HCT116 (cell line): ENCODE measurements at regions not wholly inside any gene's neighbourhood (a gene's known extent, or its start where the extent isn't known, plus 50 kb on each side); places are given as distances from the start of the nearest gene placed in this dataset.

Experiments
- CEBPB ChIP-seq: IDR thresholded peaks from 2 replicates; pipeline ENCODE4 v1.6.1; 2012; ENCODE audit warnings: low read depth
- EZH2 ChIP-seq: fragments of 200-600 bp; sonication (generic); IDR thresholded peaks from 2 replicates; pipeline ENCODE4 v1.6.1; 2017; ENCODE audit warnings: antibody characterized with exemption, mixed run types
- EZH2phosphoT487 ChIP-seq: fragments of 200-600 bp; IDR thresholded peaks from 2 replicates; pipeline ENCODE4 v1.6.1; 2018; ENCODE audit warnings: antibody characterized with exemption, borderline replicate concordance
- JUND ChIP-seq: IDR thresholded peaks from 2 replicates; pipeline ENCODE4 v1.6.1; 2012
- POLR2A ChIP-seq: IDR thresholded peaks from 2 replicates; pipeline ENCODE4 v1.7.0; 2011; ENCODE audit warnings: borderline replicate concordance; ENCODE audit not compliant: insufficient read depth, insufficient read length; ENCODE audit errors: extremely low read depth
- RAD21 ChIP-seq: IDR thresholded peaks from 2 replicates; pipeline ENCODE4 v1.6.1; 2012; ENCODE audit warnings: low read depth, mild to moderate bottlenecking
- SRF ChIP-seq: IDR thresholded peaks from 2 replicates; pipeline ENCODE4 v1.6.1; 2012; ENCODE audit warnings: low read depth
- YY1 ChIP-seq: IDR thresholded peaks from 2 replicates; pipeline ENCODE4 v1.6.1; 2011; ENCODE audit warnings: low read length, low read depth, moderate library complexity, mild to moderate bottlenecking; ENCODE audit not compliant: insufficient replicate concordance; ENCODE audit errors: extremely low read depth
- ZFX ChIP-seq: fragments of 450-650 bp; IDR thresholded peaks from 2 replicates; pipeline ENCODE4 v1.6.1; 2017
- ZNF274 ChIP-seq: fragments of 200-500 bp; sonication (Bioruptor generic); IDR thresholded peaks from 2 replicates; pipeline ENCODE4 v1.6.1; 2014; ENCODE audit warnings: mild to moderate bottlenecking, low read depth, low read length, inconsistent platforms
- TF ChIP-seq, protein P1 (sequence below), 3 experiments: fragments of 200-600 bp in 1 of 3; sonication (generic) in 1 of 3; IDR thresholded peaks in 2 of 3; conservative IDR thresholded peaks in 1 of 3; 2 replicates each; pipeline ENCODE4 v1.5.1; 2012 to 2017; ENCODE audit warnings: low read depth in 2 of 3, low read length in 2 of 3, antibody characterized with exemption in 1 of 3, borderline replicate concordance in 1 of 3, control low read depth in 1 of 3, mild to moderate bottlenecking in 1 of 3, mixed read lengths in 1 of 3, mixed run types in 1 of 3, moderate library complexity in 1 of 3; ENCODE audit not compliant: insufficient read depth in 1 of 3
- TF ChIP-seq, protein P2 (sequence below): IDR thresholded peaks from 2 replicates; pipeline ENCODE4 v1.6.1; 2012; ENCODE audit warnings: low read depth
- TF ChIP-seq, protein P3 (sequence below): IDR thresholded peaks from 2 replicates; pipeline ENCODE4 v1.6.1; 2012

DNA sequence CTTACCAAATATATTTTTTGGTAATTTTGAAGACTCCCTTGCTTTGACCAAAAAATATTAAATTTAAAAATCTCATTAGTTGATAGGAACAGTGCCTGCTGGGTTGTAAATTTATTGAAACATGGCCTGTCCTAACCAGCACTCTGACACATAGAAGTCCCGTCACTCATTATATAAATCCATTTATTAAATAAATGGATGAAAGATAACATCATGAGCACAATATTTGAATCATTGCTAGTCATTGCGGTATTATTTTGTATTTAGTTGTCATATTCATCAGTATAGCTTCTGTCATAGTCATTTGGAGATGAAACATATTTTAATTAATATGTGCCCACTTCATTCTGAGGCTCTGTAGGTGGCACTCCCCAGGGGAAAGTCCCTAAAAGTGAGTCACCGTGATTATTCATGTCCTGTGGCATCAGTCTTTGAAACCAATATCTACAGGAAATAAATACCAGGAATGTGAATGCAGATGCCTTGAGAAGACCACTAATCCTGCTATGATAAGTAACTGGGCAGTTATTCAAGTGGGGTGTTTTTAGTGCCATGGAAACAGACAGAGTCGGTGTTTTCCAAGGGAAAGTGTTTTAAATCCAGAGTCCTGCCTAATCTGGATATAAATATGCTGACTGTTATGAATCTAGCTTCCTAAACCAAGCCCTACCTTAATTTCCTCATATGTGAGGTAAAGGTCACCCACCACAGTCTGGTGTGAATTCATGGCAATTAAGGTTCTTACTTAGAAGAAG, 302.0 kb downstream of the DUSP10 start:
- TF ChIP-seq, protein P1, sequence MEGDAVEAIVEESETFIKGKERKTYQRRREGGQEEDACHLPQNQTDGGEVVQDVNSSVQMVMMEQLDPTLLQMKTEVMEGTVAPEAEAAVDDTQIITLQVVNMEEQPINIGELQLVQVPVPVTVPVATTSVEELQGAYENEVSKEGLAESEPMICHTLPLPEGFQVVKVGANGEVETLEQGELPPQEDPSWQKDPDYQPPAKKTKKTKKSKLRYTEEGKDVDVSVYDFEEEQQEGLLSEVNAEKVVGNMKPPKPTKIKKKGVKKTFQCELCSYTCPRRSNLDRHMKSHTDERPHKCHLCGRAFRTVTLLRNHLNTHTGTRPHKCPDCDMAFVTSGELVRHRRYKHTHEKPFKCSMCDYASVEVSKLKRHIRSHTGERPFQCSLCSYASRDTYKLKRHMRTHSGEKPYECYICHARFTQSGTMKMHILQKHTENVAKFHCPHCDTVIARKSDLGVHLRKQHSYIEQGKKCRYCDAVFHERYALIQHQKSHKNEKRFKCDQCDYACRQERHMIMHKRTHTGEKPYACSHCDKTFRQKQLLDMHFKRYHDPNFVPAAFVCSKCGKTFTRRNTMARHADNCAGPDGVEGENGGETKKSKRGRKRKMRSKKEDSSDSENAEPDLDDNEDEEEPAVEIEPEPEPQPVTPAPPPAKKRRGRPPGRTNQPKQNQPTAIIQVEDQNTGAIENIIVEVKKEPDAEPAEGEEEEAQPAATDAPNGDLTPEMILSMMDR (IDR thresholded peaks at IDR 0.05 in 2 of 3, conservative IDR thresholded peaks at IDR 0.05 in 1 of 3; ENCODE audit: borderline replicate concordance in 1 of 3, insufficient read depth in 1 of 3, low read depth in 2 of 3, low read length in 2 of 3), result no peak
- no peak for TF ChIP-seq YY1
- TF ChIP-seq POLR2A, result no peak
- peak; percentile 98 for TF ChIP-seq JUND
- TF ChIP-seq CEBPB, result peak; percentile 80
- no peak for TF ChIP-seq ZNF274
- TF ChIP-seq EZH2, result no peak
- no peak for TF ChIP-seq RAD21
- peak; percentile 30; the same call in 1 of the 2 replicates for TF ChIP-seq SRF
- TF ChIP-seq EZH2phosphoT487, result no peak
- TF ChIP-seq ZFX, result no peak
- TF ChIP-seq, protein P2, sequence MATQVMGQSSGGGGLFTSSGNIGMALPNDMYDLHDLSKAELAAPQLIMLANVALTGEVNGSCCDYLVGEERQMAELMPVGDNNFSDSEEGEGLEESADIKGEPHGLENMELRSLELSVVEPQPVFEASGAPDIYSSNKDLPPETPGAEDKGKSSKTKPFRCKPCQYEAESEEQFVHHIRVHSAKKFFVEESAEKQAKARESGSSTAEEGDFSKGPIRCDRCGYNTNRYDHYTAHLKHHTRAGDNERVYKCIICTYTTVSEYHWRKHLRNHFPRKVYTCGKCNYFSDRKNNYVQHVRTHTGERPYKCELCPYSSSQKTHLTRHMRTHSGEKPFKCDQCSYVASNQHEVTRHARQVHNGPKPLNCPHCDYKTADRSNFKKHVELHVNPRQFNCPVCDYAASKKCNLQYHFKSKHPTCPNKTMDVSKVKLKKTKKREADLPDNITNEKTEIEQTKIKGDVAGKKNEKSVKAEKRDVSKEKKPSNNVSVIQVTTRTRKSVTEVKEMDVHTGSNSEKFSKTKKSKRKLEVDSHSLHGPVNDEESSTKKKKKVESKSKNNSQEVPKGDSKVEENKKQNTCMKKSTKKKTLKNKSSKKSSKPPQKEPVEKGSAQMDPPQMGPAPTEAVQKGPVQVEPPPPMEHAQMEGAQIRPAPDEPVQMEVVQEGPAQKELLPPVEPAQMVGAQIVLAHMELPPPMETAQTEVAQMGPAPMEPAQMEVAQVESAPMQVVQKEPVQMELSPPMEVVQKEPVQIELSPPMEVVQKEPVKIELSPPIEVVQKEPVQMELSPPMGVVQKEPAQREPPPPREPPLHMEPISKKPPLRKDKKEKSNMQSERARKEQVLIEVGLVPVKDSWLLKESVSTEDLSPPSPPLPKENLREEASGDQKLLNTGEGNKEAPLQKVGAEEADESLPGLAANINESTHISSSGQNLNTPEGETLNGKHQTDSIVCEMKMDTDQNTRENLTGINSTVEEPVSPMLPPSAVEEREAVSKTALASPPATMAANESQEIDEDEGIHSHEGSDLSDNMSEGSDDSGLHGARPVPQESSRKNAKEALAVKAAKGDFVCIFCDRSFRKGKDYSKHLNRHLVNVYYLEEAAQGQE, result no peak
- TF ChIP-seq, protein P3, sequence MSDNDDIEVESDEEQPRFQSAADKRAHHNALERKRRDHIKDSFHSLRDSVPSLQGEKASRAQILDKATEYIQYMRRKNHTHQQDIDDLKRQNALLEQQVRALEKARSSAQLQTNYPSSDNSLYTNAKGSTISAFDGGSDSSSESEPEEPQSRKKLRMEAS, result peak; percentile 53; the same call in 1 of the 2 replicates
